Activated CD4-positive, CD25-positive, alpha-beta regulatory T cell (primary cell): ENCODE measurements at regions not wholly inside any gene's neighbourhood (a gene's known extent, or its start where the extent isn't known, plus 50 kb on each side); places are given as distances from the start of the nearest gene placed in this dataset.

Experiments used
- DNase-seq, 4 experiments: peaks; one replicate each; lab custom pipeline; 2025; lab: John Stamatoyannopoulos, UW

- no peak for DNase-seq
Observed at GRCh38 chr11:115722711-115723110, 218.5 kb upstream of the CADM1 start.

GRCh38 chr11:115721296-115721995, 217.2 kb upstream of the CADM1 start:
- no peak for DNase-seq

GRCh38 chr11:115720602-115721245, 216.5 kb upstream of the CADM1 start:
- DNase-seq = no peak

GRCh38 chr11:115718945-115719344, 214.7 kb upstream of the CADM1 start:
- DNase-seq = no peak

- no peak for DNase-seq
Observed at GRCh38 chr11:115718106-115718505, 213.9 kb upstream of the CADM1 start.

GRCh38 chr11:115716601-115717529, 212.7 kb upstream of the CADM1 start:
- DNase-seq = no peak

- no peak for DNase-seq
Observed at GRCh38 chr11:115716080-115716479, 211.9 kb upstream of the CADM1 start.

- no peak for DNase-seq
Observed at GRCh38 chr11:115715251-115715770, 211.1 kb upstream of the CADM1 start.

GRCh38 chr11:115712296-115712695, 208.1 kb upstream of the CADM1 start:
- DNase-seq = no peak

- no peak for DNase-seq
Observed at GRCh38 chr11:115710980-115711379, 206.8 kb upstream of the CADM1 start.

- no peak for DNase-seq
Observed at GRCh38 chr11:115710426-115710825, 206.2 kb upstream of the CADM1 start.

- no peak for DNase-seq
Observed at GRCh38 chr11:115709297-115709696, 205.1 kb upstream of the CADM1 start.

GRCh38 chr11:115707180-115707905, 203.1 kb upstream of the CADM1 start:
- DNase-seq = no peak

GRCh38 chr11:115706626-115707135, 202.5 kb upstream of the CADM1 start:
- no peak for DNase-seq

GRCh38 chr11:115705200-115705599, 201.0 kb upstream of the CADM1 start:
- DNase-seq = no peak

GRCh38 chr11:115700981-115701875, 197.0 kb upstream of the CADM1 start:
- no peak for DNase-seq

GRCh38 chr11:115700496-115700895, 196.3 kb upstream of the CADM1 start:
- no peak for DNase-seq

GRCh38 chr11:115699733-115700132, 195.5 kb upstream of the CADM1 start:
- no peak for DNase-seq

GRCh38 chr11:115699326-115699725, 195.1 kb upstream of the CADM1 start:
- DNase-seq = no peak

GRCh38 chr11:115698243-115698642, 194.0 kb upstream of the CADM1 start:
- DNase-seq = no peak

- no peak for DNase-seq
Observed at GRCh38 chr11:115696563-115696962, 192.3 kb upstream of the CADM1 start.
